GM21447 (cell line): ENCODE measurements at regions not wholly inside any gene's neighbourhood (a gene's known extent, or its start where the extent isn't known, plus 50 kb on each side); places are given as distances from the start of the nearest gene placed in this dataset.

Experiments
- ATAC-seq: cut with Tn5 transposase; IDR thresholded peaks from one replicate; pipeline ENCODE4 v1.9.1; 2021; ENCODE audit not compliant: unreplicated experiment

DNA sequence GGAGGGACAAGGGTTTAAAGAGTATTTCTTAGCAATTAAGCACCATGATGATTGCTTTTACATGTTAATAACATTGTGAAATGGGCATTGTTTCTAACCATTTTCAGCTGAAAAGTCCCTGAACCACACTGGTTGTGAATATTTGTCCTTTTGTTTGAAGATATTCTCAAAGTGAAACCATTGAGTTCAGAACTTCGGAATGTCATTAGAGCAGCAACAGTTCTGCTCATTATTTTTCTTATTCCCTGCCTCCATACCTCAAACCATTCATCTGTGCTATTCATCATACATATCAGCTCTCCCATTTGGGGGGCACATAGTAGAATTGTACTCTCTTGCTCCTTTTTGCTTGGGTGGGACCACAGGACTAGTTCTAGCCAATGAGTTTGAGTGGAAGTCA lies 553.0 kb upstream of the ZNF462 start:
- no peak for ATAC-seq

DNA sequence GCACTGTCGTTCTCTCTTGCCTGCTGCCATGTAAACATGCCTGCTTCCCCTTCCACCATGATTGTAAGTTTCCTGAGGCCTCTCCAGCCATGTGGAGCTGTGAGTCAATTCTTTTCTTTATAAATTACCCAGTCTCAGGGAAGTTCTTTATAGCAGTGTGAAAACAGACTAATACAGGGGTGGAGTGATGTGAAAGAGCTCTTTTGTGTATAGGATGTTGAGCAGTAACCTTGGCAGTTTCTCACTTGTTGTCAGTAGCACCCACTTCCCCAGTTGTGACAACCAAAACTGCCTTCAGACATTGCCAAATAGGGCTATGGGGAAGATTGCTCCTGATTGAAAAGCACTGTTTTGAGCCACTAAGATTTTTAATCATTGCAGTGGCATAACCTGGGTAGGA lies 552.2 kb upstream of the ZNF462 start:
- no peak for ATAC-seq

DNA sequence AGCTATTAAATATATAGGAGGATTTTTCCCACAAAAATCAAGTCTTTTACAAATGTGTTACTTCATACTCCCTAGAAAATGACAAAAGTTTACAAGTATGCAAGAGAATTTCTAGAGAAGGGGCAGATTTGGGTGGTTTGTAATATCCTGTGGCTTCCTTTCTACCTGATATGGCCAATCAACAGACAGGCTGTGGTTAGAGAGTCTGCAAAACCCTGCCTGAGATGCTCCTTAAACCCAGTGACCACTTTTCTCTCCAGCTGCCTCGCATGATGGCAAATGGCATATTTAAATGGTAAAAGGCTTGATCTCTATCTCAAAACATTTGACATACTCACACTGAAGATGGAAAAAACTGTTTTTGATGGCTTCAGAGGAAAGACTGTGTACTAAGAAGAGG lies 550.1 kb upstream of the ZNF462 start:
- ATAC-seq, result no peak

DNA sequence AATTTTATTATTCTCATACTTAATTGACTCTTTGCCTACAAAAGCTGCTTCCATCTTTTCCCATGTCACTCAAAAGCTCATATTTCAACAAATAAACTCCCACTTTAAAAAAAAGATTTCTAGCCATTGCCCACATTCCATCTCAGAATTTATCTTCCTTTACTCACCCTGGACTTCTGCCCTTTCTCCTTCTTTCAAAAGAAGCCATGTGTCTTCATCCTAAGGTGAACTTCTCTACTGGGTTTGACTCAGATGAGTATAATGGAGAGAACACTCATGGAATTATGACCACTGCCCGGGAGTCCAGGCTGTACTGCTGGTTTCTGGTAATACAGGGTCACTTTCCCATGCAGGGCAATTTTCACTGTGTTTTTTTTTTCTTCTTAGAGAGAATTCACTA lies 548.5 kb upstream of the ZNF462 start:
- no peak for ATAC-seq

DNA sequence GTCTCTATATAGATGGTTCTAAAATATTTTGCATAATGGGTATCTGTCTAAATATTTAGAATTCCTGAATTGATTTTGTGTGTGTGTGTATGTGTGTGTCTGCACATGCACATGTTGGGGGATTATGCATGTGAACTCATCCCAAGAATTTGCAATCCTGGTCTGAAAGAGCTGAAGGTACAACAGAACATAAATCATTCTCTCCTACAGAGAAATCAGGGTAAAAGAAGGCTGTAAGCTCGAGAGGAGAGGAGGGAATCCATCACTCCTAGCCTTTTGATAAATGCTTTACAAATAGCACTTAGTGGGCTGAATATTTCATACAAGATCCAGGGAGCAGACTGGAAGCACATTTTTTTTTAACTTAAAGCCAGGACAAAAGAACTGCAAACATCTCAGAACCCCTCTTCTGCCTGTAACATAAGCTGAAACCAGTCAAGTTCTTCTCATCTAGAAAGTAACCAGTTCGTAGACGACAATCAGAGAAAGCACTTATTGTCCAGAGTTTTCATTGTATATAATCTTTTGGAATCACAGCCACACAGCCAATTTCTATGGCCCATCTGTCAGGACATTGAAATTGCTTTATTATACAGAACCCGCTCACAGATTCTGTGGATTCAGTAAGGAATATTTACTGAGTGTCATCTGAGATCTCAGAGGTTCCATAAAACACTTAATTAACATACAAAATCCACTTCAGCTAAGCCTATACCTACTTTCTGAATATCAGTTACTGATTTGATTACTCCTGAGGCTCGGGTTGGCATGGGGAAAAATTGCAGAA lies 541.4 kb upstream of the ZNF462 start:
- no peak for ATAC-seq

DNA sequence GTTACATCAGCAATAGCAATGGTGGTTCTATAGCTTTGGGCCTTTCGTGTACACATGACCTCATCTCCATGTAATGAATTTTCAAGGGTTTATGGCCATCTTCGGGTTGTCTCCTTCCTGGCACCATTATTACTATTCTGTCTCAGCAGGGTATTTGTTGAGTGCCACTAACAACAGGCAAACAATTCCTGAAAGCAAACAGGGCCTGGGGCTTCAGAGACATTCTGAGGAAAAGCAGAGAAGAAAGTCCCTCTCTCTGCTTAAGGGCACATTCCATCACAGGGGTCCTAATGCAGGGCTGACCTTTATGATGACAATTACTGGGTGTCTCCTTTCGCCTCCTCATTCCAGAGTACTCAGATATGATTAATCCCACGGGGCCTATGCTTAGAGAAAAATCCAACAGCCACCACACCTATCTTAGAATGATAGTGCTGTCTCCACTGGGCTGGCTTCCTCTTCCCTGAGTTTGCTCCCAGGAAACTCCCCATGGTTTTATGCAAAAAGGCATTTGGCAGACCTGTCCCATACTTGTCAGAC lies 540.2 kb upstream of the ZNF462 start:
- no peak for ATAC-seq

DNA sequence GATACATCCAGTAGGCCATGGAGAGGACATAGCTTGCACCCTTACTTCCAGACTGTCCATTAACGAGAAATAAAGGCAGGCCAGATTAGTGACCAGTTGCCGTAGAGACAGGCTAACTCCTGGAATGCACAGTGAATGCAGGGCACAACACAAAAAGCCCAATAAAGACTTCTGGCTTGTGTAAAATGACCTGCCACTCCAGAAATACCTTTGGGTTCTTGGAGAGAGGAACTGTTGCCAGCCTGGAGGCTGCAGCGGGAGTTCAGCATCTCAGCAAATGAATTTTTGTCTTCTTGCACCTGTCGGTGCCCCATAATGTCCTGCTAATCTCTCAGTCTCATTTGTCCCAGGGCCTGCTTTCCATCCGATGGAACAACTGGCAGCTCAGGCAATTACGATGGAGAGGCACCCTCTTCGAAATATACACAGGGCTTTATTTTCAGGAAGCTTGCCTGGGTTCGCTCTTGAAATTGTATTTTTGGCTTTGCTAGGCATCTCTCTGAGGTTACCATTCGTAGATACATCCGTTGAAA lies 538.8 kb upstream of the ZNF462 start:
- no peak for ATAC-seq

DNA sequence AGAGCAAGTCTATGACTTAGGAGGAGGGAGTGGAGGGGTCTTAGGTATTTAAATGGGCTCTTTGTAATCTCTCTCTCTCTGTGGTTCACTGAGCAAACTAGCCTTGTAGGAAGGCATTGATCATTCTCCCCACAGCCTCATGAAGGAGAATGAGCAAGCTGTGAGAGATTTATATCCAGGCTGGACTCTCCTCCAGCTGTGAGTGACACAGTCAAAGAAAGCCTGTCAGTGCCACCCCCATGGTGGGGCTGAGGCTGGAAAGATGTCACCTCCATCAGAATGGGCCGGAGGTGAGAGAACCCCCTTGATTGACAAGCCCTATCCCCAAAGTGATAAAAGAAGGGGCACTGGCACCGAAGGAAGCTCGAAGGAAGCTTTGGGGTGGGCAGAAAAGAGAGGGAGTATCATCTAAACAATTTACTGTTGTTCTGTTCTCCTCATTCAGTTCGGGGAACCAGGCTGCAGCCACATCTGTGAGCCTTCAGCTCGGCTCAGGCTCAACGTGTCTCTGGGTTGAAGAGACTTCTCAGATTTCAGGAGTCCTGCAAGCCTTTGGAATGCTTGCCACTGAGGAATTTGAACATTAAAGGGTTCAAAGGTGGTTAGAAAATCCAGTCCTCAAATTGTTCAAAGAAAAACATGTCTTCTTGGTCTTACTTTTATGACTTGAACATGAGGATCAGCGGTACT lies 538.2 kb upstream of the ZNF462 start:
- no peak for ATAC-seq

DNA sequence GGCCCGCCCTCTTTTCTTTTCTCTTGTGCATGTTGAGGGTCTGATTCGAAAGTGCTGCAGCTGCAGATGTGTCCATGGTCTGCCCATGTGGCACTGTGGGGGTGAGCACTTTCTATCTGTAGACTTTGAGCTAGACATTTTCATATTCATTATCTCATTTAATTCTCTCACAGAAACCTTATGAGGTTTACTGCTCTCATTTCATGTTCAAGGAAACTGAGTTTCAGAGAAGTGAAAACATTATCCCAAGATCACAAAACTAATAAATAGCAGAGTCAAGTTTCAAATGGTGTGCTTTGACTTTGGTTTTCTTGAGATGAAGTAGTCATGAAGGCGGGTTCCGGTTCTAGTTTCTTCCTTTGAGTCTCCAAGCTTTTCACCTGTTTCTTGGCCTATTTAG lies 536.5 kb upstream of the ZNF462 start:
- ATAC-seq, result no peak

DNA sequence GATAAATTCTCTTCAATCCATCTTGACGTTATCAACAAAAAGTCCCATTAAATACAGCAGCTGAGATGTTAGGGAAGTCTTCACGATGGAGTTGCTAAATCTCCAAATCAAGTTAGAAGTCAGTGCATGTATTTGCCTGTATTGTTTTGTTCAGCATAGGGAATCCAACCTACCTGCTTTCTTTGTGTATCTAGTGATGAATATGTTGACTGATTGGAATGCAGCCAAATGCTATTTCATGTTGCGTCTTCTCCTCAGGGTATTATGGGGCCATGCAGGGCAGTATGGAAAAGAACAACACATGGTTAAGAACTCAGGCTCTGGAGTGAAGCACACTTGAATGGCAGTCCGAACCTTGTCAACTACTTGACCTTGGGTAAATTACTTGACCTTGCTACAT lies 529.5 kb upstream of the ZNF462 start:
- ATAC-seq, result no peak

DNA sequence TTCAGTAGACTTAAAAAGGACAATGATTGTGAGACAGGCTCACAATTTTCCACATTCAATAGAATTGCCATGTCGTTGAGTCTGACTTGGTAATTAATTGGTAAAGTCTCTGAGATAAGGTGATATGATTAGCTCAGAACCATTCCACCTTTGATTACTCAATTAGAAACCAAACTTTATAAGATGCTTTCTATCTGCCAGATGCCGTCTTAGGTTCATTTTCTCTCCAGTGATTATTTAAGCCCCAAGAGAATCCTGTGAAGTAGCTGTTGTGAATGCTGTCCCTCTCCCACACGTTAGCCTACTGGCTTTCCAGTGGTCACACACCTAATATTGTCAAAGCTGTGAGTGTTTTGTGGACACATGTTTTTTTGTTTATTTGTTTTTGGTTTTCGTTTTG lies 528.9 kb upstream of the ZNF462 start:
- ATAC-seq, result no peak

DNA sequence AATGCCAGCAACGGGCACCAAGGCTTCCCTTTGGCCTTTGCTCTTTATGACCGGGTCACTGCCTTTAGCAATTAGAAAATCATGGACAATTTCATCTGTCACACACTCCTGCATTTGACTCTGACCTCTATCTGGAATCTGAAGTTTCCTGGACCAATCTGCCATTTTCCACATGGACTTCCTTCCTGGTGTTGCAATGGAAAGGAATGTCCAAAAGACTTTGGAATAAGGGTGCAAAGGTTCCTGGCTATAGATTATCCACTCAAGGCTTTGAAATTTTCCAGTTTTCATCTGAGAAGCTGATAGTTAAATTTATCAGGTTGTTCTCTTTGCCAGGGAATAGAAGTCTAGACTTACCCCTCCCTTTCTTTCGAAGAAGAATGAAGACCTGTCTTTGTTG lies 523.1 kb upstream of the ZNF462 start:
- ATAC-seq, result no peak

DNA sequence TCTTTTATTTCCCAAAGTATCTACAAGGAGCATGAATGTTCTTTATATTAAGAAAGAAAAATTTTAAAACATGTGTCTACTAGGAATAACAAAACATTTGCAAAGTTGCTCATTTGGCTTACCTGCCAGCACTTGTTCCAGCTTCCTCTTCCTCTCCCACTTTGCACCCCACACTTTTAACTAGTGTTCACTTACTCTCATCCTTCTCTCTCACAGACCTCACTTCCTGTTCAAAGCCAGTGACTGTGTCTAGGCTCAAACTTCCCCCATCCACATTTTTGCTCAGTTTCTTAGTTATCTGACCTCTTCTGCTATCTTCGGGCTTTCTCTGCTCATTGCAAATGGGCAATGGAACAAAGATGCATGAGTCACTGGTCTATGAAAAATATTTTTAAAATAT lies 512.2 kb upstream of the ZNF462 start:
- no peak for ATAC-seq

DNA sequence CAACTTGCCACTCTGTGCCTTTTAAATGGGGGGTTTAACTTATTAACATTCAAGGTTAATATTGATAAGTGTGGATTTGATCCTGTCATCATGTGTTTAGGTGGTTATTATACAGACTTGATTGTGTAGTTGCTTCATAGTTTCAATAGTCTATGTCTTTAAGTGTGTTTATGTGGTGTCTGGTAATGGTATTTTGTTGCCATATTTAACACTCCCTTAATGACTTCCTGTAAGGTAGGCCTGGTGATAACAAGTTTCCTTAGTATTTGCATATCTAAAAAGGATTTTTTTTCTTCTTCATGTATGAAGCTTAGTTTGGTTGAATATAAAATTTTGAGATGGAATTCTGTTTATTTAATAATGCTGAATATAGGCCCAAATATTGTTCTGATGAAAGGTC lies 506.0 kb upstream of the ZNF462 start:
- ATAC-seq, result no peak

DNA sequence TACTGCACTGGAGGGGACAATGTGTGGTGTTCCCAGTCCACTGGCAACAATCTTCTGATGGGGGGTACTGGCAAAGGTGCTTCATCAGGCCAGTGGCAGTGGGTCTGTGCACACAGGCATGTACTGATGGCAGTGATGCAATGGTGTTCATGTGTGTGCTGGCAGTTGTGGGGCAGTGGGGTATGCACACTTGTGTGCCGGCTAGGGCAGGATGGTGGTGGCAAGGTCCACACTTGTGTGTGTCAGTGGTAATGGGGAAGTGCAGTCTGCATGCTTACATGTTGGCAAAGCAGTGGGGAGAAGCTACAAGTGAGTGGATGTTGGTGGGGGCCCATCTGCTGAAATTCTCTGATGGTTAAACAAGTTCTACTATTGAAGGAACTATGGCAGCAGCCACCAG lies 504.6 kb upstream of the ZNF462 start:
- no peak for ATAC-seq

DNA sequence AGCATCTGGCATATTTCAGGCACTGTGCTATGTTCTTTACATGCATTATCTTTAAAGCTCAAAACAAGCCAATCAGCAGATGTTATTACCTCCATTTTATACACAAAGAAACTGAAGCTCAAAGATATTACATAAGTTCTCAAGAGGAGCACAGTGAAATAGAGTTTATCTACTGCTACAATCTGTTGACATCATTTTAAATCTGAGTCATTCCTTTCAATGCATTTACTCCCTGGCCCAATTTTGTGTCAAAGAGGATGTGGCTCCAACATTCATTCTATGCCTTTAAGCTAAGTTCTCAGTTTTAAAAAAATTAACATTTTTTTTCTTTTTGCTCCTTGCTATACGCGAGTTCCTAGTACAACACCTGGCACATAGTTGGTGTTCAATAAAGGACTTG lies 486.3 kb upstream of the ZNF462 start:
- ATAC-seq, result no peak

DNA sequence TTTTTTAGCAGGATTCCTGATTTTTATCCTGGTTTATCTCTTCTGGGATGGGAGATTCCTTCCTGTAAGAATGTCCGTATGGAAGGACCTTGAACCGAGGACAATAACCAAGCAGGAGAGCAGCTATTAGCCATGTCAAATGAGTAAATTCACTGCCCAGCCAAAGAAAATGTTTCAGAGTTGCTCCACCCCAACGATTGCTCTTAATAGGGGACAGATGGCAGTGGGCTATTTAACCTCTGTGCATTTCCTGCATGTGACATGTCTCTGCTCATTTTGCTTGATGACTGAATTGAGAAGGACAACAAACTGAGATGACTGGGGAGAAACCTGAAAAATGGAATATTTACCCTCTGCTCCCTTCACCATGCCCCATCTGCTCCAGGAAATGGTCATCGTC lies 479.9 kb upstream of the ZNF462 start:
- no peak for ATAC-seq

DNA sequence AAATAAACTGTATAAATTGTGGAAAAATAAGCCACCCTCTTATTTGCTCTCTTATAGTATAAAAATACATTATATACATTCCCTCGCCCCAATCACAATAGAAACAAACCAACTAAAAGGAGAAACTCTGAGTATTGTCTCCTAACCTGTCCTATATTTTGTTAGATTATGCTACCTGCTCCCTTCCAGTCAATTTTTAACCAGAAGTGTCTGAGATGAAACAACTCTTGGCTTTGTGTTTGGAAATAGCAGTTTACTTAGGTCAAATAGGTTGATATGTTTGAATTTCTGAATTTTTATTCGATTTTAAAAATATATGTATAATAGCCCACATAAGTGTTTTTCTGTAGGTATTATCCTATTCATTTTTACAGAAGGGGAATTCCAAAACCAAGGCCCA lies 475.0 kb upstream of the ZNF462 start:
- no peak for ATAC-seq

DNA sequence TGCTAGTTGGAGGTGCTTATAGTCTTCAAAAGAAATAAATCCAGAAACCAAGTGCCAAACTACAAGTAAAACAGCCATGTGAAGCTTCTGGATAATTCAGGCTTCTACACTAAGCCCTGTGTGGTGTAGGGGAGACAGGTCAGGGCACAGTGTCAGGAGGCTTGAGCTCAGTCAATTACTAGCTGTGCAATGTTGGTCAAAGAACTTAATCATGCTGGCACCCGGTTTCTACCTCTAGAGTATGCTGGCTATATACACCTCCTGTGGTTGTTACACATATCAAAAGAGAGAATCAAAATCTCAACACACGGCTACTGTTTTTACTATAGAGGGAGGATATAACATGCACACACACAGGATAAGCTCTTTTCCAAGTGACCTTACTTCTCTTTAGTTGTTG lies 469.7 kb upstream of the ZNF462 start:
- no peak for ATAC-seq

DNA sequence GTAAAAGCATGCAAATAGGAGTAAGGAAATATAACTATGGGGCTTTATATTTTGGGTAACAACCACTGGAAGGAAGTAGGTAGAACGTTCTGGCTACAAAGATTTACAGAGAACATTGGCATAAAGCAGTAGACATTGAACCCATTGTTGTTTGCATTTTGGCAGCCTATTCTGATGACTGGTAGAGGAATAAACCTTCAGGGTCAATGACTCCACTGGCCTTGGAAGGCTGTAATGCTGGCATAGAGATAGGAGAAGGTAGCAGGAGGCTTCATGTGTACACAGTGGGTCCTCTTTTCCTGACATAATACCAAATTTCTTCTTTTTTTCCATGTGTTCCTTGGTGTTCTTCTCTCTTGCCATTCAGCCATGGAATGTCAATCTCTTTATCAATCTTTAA lies 462.8 kb upstream of the ZNF462 start:
- no peak for ATAC-seq

DNA sequence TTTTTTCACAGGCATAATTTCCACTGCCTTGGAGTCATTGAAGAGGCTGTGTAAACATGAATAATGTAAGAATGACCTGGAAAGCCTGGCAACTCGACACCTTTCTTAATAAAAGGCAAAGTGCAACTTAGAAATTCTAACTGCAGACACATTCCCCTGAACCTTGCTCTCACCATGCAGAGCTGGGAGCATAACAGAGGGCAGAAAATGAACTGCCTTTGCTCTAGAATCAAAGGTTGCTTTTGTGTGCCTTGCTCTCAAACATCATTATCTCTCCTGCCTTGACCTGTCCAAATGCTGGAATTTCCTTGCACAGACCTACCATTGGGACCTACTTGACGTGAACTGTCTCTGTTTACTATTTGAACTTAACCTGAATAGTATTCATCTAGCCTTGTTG lies 462.0 kb upstream of the ZNF462 start:
- no peak for ATAC-seq

DNA sequence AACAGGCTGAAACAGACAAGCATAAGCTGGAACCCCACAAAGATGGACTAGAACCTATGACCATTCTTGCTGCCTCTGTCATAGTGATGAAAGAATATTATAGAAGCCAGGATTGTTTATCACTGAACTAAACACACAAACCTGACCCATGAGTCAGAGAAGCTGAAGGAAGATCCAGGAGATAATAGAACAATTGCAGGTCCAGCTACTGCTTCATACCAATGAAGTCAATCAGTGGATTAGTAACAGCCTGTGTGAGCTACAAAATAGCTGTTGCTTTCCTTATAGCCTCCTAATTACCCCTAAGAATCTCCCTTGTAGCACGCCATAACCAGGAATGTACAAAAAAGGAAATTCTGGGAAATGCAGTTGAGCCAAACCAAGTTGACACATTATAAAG lies 459.9 kb upstream of the ZNF462 start:
- no peak for ATAC-seq
